ENCODE measurements at regions not wholly inside any gene's neighbourhood (a gene's known extent, or its start where the extent isn't known, plus 50 kb on each side); places are given as distances from the start of the nearest gene placed in this dataset.

- H3K4me3 ChIP-seq (ENCODE audit: low read length) = no peak overlapping the region
- TF ChIP-seq CTCF (conservative IDR thresholded peaks at IDR 0.05; ENCODE audit: low read length) = no peak
- DNase-seq (ENCODE audit: low read depth) = no peak
Measured at GRCh38 chr3:144167634-144168033, 196.0 kb downstream of the DIPK2A start.

GRCh38 chr3:144173491-144173890 lies 201.9 kb downstream of the DIPK2A start:
- H3K4me3 ChIP-seq (ENCODE audit: low read length) = no peak overlapping the region
- TF ChIP-seq CTCF (conservative IDR thresholded peaks at IDR 0.05; ENCODE audit: low read length) = no peak
- DNase-seq (ENCODE audit: low read depth) = no peak

GRCh38 chr3:144175644-144176425 lies 204.2 kb downstream of the DIPK2A start:
- DNase-seq (ENCODE audit: low read depth) = no peak
- no peak for TF ChIP-seq CTCF (conservative IDR thresholded peaks at IDR 0.05; ENCODE audit: low read length)
- H3K4me3 ChIP-seq (ENCODE audit: low read length) = no peak overlapping the region

GRCh38 chr3:144177649-144178048 lies 206.0 kb downstream of the DIPK2A start:
- H3K4me3 ChIP-seq (ENCODE audit: low read length) = no peak overlapping the region
- no peak for DNase-seq (ENCODE audit: low read depth)
- TF ChIP-seq CTCF (conservative IDR thresholded peaks at IDR 0.05; ENCODE audit: low read length) = no peak

GRCh38 chr3:144178607-144179006 lies 207.0 kb downstream of the DIPK2A start:
- no peak for TF ChIP-seq CTCF (conservative IDR thresholded peaks at IDR 0.05; ENCODE audit: low read length)
- H3K4me3 ChIP-seq (ENCODE audit: low read length) = no peak overlapping the region

GRCh38 chr3:144181062-144181461 lies 209.4 kb downstream of the DIPK2A start:
- no peak for TF ChIP-seq CTCF (conservative IDR thresholded peaks at IDR 0.05; ENCODE audit: low read length)
- no peak overlapping the region for H3K4me3 ChIP-seq (ENCODE audit: low read length)
- no peak for DNase-seq (ENCODE audit: low read depth)

More at GRCh38 chr3:144178607-144179006, 207.0 kb downstream of the DIPK2A start:
- no peak for DNase-seq (ENCODE audit: low read depth)

GRCh38 chr3:144182501-144182900 lies 210.9 kb downstream of the DIPK2A start:
- DNase-seq (ENCODE audit: low read depth) = no peak
- no peak for TF ChIP-seq CTCF (conservative IDR thresholded peaks at IDR 0.05; ENCODE audit: low read length)

More at GRCh38 chr3:144182501-144182900, 210.9 kb downstream of the DIPK2A start:
- no peak overlapping the region for H3K4me3 ChIP-seq (ENCODE audit: low read length)
